Bone marrow (tissue), 2 donors: ENCODE measurements at regions not wholly inside any gene's neighbourhood (a gene's known extent, or its start where the extent isn't known, plus 50 kb on each side); places are given as distances from the start of the nearest gene placed in this dataset.

Source experiments
- DNase-seq, 2 donors: peaks; one replicate each; lab custom pipeline; 2025; lab: John Stamatoyannopoulos, UW

- no peak for DNase-seq
Observed at GRCh38 chr3:80492162-80492561, 724.4 kb upstream of the ROBO1 start.

- DNase-seq, result no peak
Observed at GRCh38 chr3:80472961-80473360, 705.2 kb upstream of the ROBO1 start.

GRCh38 chr3:80472459-80472858, 704.7 kb upstream of the ROBO1 start:
- DNase-seq, result no peak

GRCh38 chr3:80470433-80470832, 702.6 kb upstream of the ROBO1 start:
- DNase-seq, result no peak

- DNase-seq, result no peak
Observed at GRCh38 chr3:80465746-80466145, 697.9 kb upstream of the ROBO1 start.

- DNase-seq, result no peak
Observed at GRCh38 chr3:80451393-80451792, 683.6 kb upstream of the ROBO1 start.

- no peak for DNase-seq
Observed at GRCh38 chr3:80445641-80446040, 677.8 kb upstream of the ROBO1 start.

- DNase-seq, result no peak
Observed at GRCh38 chr3:80445053-80445452, 677.3 kb upstream of the ROBO1 start.

GRCh38 chr3:80439490-80439889, 671.7 kb upstream of the ROBO1 start:
- DNase-seq, result no peak

- no peak for DNase-seq
Observed at GRCh38 chr3:80434366-80434765, 666.6 kb upstream of the ROBO1 start.

GRCh38 chr3:80424951-80425350, 657.2 kb upstream of the ROBO1 start:
- no peak for DNase-seq

- DNase-seq, result no peak
Observed at GRCh38 chr3:80408030-80408721, 640.4 kb upstream of the ROBO1 start.

GRCh38 chr3:80405618-80406017, 637.8 kb upstream of the ROBO1 start:
- DNase-seq, result no peak

- no peak for DNase-seq
Observed at GRCh38 chr3:80395023-80395422, 627.2 kb upstream of the ROBO1 start.

- DNase-seq, result no peak
Observed at GRCh38 chr3:80391573-80391972, 623.8 kb upstream of the ROBO1 start.

GRCh38 chr3:80384811-80385210, 617.0 kb upstream of the ROBO1 start:
- DNase-seq, result no peak

- no peak for DNase-seq
Observed at GRCh38 chr3:80374423-80374822, 606.6 kb upstream of the ROBO1 start.

- no peak for DNase-seq
Observed at GRCh38 chr3:80368616-80369015, 600.8 kb upstream of the ROBO1 start.

GRCh38 chr3:80366808-80367548, 599.2 kb upstream of the ROBO1 start:
- no peak for DNase-seq

GRCh38 chr3:80357761-80358160, 590.0 kb upstream of the ROBO1 start:
- no peak for DNase-seq

GRCh38 chr3:80355144-80355543, 587.3 kb upstream of the ROBO1 start:
- DNase-seq, result no peak

GRCh38 chr3:80351201-80351600, 583.4 kb upstream of the ROBO1 start:
- no peak for DNase-seq

- no peak for DNase-seq
Observed at GRCh38 chr3:80350771-80351170, 583.0 kb upstream of the ROBO1 start.

GRCh38 chr3:80338366-80338765, 570.6 kb upstream of the ROBO1 start:
- DNase-seq, result no peak
